B cell (primary cell): ENCODE measurements at regions not wholly inside any gene's neighbourhood (a gene's known extent, or its start where the extent isn't known, plus 50 kb on each side); places are given as distances from the start of the nearest gene placed in this dataset.

Source experiments
- ATAC-seq: fragments of 200-7000 bp; cut with Tn5 transposase; one replicate; pipeline ENCODE4 v1.10.0; 2021; ENCODE audit warnings: low read depth, mild to moderate bottlenecking, moderate number of reproducible peaks, moderate library complexity
- CTCF ChIA-PET: fragments of 350-600 bp; sonication (Branson Sonifier 250); formaldehyde crosslinking; loops from one replicate; lab custom pipeline; 2021; ENCODE audit warnings: antibody characterized with exemption, inconsistent platforms; lab: Charles Lee
- POLR2A ChIA-PET: fragments of 350-600 bp; sonication (Branson Sonifier 250); formaldehyde crosslinking; loops from one replicate; lab custom pipeline; 2021; ENCODE audit warnings: antibody characterized with exemption; lab: Charles Lee
- DNase-seq: peaks from one replicate; pipeline ENCODE4 v3.0.0; 2013
- H2AFZ ChIP-seq: 2 replicates; pipeline ENCODE4 v1.6.1; 2012; ENCODE audit warnings: mild to moderate bottlenecking, low read depth, low read length; ENCODE audit not compliant: insufficient read depth, poor library complexity, severe bottlenecking
- H3K27ac ChIP-seq, 2 donors: 1 replicate in 1 of 2; 2 replicates in 1 of 2; pipeline ENCODE4 v1.5.1; 2012 to 2013; ENCODE audit warnings: low read length in 2 of 2, mild to moderate bottlenecking in 2 of 2, moderate library complexity in 1 of 2
- H3K27me3 ChIP-seq, 4 experiments: fragments of 200-600 bp in 1 of 4; sonication (generic) in 1 of 4; replicated peaks in 1 of 4; 1 replicate in 2 of 4; 2 replicates in 2 of 4; pipeline versions ENCODE4 v1.6.1 to v1.7.0; 2013 to 2016; ENCODE audit warnings: low read length in 3 of 4, mild to moderate bottlenecking in 2 of 4, mixed read lengths in 1 of 4, moderate library complexity in 1 of 4; ENCODE audit not compliant: insufficient read depth in 4 of 4, control insufficient read depth in 3 of 4; ENCODE audit errors: control extremely low read depth in 1 of 4
- H3K36me3 ChIP-seq, 2 experiments: replicated peaks in 1 of 2; 1 replicate in 1 of 2; 2 replicates in 1 of 2; pipeline versions ENCODE4 v1.6.1 to v1.7.1; 2013; ENCODE audit warnings: low read length in 1 of 2; ENCODE audit not compliant: insufficient read depth in 2 of 2, control insufficient read depth in 1 of 2; ENCODE audit errors: control extremely low read depth in 1 of 2, extremely low read depth in 1 of 2
- H3K4me1 ChIP-seq, 2 donors: fragments of 200-600 bp in 1 of 2; sonication (generic) in 1 of 2; 1 replicate in 1 of 2; 2 replicates in 1 of 2; pipeline versions ENCODE4 v1.5.1 to v1.6.1; 2013 to 2017; ENCODE audit warnings: low read length in 2 of 2; ENCODE audit not compliant: control insufficient read depth in 2 of 2, insufficient read depth in 2 of 2
- H3K4me2 ChIP-seq: replicated peaks from 2 replicates; pipeline ENCODE3; 2012; ENCODE audit warnings: mild to moderate bottlenecking, low read depth, low read length; ENCODE audit not compliant: poor library complexity, severe bottlenecking
- H3K4me3 ChIP-seq, 5 experiments: fragments of 200-600 bp in 1 of 5; sonication (generic) in 1 of 5; 1 replicate in 3 of 5; 2 replicates in 2 of 5; pipeline versions ENCODE4 v1.5.1 to v1.7.0; 2011 to 2016; ENCODE audit warnings: low read length in 4 of 5, mild to moderate bottlenecking in 4 of 5, low read depth in 2 of 5, control low read depth in 1 of 5, moderate library complexity in 1 of 5; ENCODE audit not compliant: insufficient read depth in 1 of 5; ENCODE audit errors: control extremely low read depth in 1 of 5, extremely low read depth in 1 of 5
- H3K79me2 ChIP-seq: fragments of 200-600 bp; sonication (generic); one replicate; pipeline ENCODE4 v1.6.0; 2016; ENCODE audit warnings: low read length; ENCODE audit not compliant: control insufficient read depth, insufficient read depth
- H3K9ac ChIP-seq: fragments of 200-600 bp; sonication (generic); 2 replicates; pipeline ENCODE4 v1.6.1; 2017; ENCODE audit warnings: mild to moderate bottlenecking, low read length, moderate library complexity
- H3K9me3 ChIP-seq, 3 donors: one replicate each; pipeline versions ENCODE4 v1.6.1 to v1.7.1; 2013; ENCODE audit warnings: low read length in 2 of 3; ENCODE audit not compliant: control insufficient read depth in 2 of 3, insufficient read depth in 1 of 3; ENCODE audit errors: control extremely low read depth in 1 of 3
- H4K20me1 ChIP-seq: 2 replicates; pipeline ENCODE4 v1.6.0; 2012; ENCODE audit warnings: mild to moderate bottlenecking, low read length; ENCODE audit not compliant: insufficient read depth, control insufficient read depth, poor library complexity, severe bottlenecking
- H3K27ac Mint-ChIP-seq: one replicate; pipeline ENCODE4 v1.8.0; 2021; ENCODE audit warnings: mixed read lengths
- H3K27me3 Mint-ChIP-seq: one replicate; pipeline ENCODE4 v1.8.0; 2021; ENCODE audit warnings: mixed read lengths
- H3K4me1 Mint-ChIP-seq: one replicate; pipeline ENCODE4 v1.8.0; 2021; ENCODE audit warnings: mixed read lengths
- H3K4me3 Mint-ChIP-seq: one replicate; pipeline ENCODE4 v1.8.0; 2021; ENCODE audit warnings: mixed read lengths
- H3K9me3 Mint-ChIP-seq: one replicate; pipeline ENCODE4 v1.8.0; 2022; ENCODE audit warnings: mixed read lengths; ENCODE audit not compliant: insufficient read depth
- CTCF ChIP-seq: fragments of 200-600 bp; IDR thresholded peaks from one replicate; pipeline ENCODE4 v1.8.0; 2022; ENCODE audit warnings: antibody characterized with exemption, mild to moderate bottlenecking
- EZH2 ChIP-seq: IDR thresholded peaks from 2 replicates; pipeline ENCODE4 v1.6.1; 2012; ENCODE audit warnings: borderline replicate concordance, low read depth, mild to moderate bottlenecking, moderate library complexity, low read length; ENCODE audit not compliant: insufficient read depth, poor library complexity, severe bottlenecking
- WGBS: methylation state at CpG from one replicate; pipeline ENCODE4 v1.1.5; 2013; ENCODE audit warnings: missing lambda C conversion rate; ENCODE audit not compliant: insufficient coverage; 5-methylcytosine and 5-hydroxymethylcytosine counted together
- intact Hi-C: fragments of 100-400 bp; cut with micrococcal nuclease; formaldehyde crosslinking; loops from one replicate; pipeline ENCODE4 v1.10.0; 2022

DNA sequence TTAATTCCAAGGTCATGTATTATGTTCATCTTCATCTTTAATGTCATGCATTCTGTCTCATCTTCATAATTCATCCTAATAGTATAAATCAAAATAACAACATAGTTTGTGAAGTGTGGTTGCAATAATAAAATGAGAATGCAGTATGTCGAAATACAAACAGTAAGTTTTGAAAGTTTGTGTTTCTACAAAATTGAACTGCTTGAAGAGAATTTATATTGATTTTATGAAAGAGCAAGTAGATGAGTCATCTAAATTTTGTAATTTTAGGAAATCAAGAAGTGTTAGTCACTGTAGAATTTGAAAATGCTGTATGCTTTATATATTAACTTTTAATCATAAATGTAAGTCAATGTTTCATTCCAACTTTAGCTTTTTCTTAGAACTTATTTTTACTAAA is 190.5 kb upstream of the PPP1R3A start:
- H3K4me3 Mint-ChIP-seq: no peak overlapping the region
- Histone ChIP-seq H3K4me2 (no peak overlapping the region), H3K4me1 (no peaks in the 10 kb centered on the region), H2AFZ (no peak overlapping the region), H3K27me3 (peaks cover 0 to 2% (median 0%) of the 10 kb centered on the region in 4 experiments), H4K20me1 (no peaks in the 10 kb centered on the region), H3K36me3 (no peaks in the 10 kb centered on the region), H3K27ac (no peak overlapping the region), H3K9me3 (no peaks in the 10 kb centered on the region), H3K4me3 (no peak overlapping the region), H3K79me2 (no peaks in the 10 kb centered on the region), H3K9ac (no peak overlapping the region)
- ChIA-PET POLR2A (no interaction called here), CTCF (no interaction called here)
- H3K27me3 Mint-ChIP-seq: peaks cover 23% of the 10 kb centered on the region
- no peaks in the 10 kb centered on the region for H3K4me1 Mint-ChIP-seq
- no peak overlapping the region for H3K27ac Mint-ChIP-seq
- no peak for ATAC-seq
- no peak for DNase-seq
- H3K9me3 Mint-ChIP-seq: no peaks in the 10 kb centered on the region
- intact Hi-C loops: no loop called here
- TF ChIP-seq EZH2: no peak
- TF ChIP-seq CTCF: no peak
- no CpG with 5 or more reads among the region's 1 CpG for WGBS

DNA sequence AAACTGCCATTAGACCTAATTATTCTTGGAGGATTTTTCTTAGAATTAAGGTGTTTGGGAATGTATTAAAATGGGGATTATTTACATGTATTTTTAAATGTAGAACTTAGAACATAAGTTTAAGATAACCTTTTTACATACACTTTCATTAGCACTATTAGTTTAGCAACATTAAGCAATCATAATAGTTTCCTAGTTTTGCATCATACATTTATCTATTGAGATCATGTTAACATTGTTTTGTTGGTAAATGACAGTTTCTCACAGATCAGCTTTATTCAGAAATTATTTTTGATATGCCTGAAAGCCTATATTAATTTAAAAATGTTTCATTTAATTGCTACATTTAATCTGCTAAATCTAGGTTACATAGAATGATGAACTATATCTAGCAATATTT is 189.7 kb upstream of the PPP1R3A start:
- no peaks in the 10 kb centered on the region for H3K4me1 Mint-ChIP-seq
- no peak for DNase-seq
- no peaks in the 10 kb centered on the region for H3K9me3 Mint-ChIP-seq
- ChIA-PET POLR2A (no interaction called here), CTCF (no interaction called here)
- Histone ChIP-seq H3K4me3 (no peak overlapping the region), H3K9me3 (no peaks in the 10 kb centered on the region), H2AFZ (no peak overlapping the region), H3K27ac (no peak overlapping the region), H3K36me3 (no peaks in the 10 kb centered on the region), H3K79me2 (no peaks in the 10 kb centered on the region), H3K4me1 (peaks cover 0 to 3% of the 10 kb centered on the region in 2 donors), H3K9ac (no peak overlapping the region), H3K4me2 (no peak overlapping the region), H3K27me3 (peaks cover 0 to 2% (median 0%) of the 10 kb centered on the region in 4 experiments), H4K20me1 (no peaks in the 10 kb centered on the region)
- H3K4me3 Mint-ChIP-seq: no peak overlapping the region
- ATAC-seq: no peak
- no peak overlapping the region for H3K27ac Mint-ChIP-seq
- peaks cover 23% of the 10 kb centered on the region for H3K27me3 Mint-ChIP-seq
- intact Hi-C loops: no loop called here
- TF ChIP-seq CTCF (no peak), EZH2 (no peak)
